GM19043 (cell line): ENCODE measurements at regions not wholly inside any gene's neighbourhood (a gene's known extent, or its start where the extent isn't known, plus 50 kb on each side); places are given as distances from the start of the nearest gene placed in this dataset.

Experiments
- ATAC-seq: cut with Tn5 transposase; IDR thresholded peaks from one replicate; pipeline ENCODE4 v1.9.1; 2021; ENCODE audit warnings: low read depth; ENCODE audit not compliant: unreplicated experiment

DNA sequence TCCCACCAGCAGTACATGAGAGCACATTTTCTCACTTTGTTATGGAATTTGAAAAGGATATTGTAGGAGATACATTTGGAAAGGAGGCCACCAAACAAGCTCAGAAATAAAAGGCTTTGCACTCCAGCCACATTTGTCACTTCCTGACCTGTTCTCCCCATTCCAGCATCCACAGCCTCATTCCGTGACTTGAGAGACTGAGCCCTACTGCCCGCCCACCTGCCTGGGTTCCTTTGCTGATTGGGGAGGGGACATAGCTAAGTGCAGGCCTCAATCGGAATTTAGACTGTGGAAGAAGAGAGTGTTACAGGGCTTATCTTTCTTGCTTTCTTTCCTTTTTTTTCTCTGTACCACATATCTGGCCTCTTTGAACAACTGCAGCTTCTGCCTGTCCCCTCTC, 735.4 kb upstream of the TMEM132C start:
- ATAC-seq = no peak

DNA sequence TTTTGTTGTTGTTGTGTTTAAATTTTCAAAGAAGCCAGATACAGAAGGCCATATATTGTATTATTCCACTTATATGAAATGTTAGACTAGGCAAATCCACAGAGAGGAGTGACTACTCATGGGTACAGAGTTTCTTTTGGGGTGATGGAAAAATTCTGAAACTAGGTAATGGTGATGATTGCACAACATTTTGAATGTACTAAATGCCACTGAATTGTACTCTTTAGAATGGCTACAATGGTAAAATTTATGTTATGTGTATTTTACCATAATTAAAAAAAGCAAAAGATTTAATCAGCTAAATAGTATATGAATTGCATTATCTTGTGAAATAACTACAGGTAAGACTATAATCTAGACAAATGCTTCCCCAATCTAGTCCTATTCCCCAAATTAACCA, 733.6 kb upstream of the TMEM132C start:
- no peak for ATAC-seq

DNA sequence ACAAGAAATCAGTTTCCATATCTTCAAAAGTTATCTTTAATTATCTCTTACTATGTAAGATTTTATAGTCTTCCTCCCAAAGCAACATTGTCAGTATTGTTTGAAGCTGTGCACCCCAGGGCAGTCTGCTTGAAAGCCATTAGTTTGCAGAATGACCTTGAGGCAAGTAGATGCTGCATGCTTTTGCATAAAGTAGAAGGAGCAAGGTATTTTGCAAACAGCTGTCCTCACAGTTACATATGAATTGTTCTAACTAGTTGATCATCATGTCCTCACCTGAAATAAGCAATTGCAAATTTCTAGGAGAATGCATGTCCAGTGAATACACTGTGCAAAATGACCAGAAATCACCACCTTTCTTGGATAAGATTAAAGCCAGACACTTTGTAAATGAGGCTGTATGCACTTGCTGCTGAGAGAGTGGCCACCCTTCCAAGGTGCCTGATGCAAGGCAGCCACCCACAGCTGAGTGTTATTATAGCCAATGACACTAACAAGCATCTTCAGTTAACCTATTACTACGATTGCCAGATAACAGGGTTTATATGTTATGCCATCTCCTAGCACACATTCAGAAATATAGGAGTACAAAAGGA, 730.0 kb upstream of the TMEM132C start:
- ATAC-seq = no peak

DNA sequence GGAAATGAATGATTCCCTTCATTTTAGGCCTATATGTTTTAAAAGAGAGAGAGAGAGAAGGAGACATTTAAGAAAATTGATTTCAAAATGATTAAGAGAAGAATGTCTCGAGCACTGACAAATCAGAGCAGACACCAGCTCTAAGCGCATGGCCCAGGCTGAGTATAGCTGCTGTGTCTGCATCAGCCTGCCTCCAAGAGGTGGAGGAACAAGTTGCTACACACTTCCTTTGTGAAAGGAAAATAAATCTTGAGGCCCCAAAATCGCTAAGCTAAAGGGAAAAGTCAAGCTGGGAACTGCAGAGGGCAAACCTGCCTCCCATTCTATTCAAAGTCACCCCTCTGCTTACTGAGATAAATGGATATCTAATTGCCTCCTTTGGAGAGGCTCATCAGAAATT, 728.7 kb upstream of the TMEM132C start:
- ATAC-seq = no peak

DNA sequence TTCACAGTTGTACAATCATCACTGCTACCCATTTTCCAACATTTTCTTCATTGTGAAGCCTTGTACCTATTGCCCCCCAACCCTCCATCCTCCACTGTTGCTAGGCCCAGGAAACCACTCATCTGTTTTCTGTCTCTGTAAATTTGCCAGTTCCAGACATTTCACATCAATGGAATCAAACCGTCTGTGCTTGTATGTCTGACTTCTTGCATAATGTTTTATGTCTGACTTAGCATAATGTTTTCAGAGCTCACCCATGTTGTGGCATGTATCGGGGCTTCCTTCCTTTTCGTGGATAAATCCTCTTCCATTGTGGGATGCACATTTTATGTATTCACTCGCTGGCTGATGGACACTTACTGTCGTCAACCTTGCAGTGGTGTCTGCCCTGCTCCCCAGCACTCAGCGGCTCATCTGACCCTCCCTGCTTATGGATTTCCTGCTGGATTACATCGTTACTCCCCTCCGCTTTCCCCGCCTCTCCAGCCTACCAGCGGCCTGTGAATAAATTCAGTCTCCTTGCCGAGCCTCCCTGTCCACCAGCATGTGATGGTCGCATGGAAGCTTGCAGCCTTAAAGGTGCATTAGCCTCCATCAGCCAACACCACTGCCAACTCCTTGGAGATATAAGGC, 727.6 kb upstream of the TMEM132C start:
- no peak for ATAC-seq

DNA sequence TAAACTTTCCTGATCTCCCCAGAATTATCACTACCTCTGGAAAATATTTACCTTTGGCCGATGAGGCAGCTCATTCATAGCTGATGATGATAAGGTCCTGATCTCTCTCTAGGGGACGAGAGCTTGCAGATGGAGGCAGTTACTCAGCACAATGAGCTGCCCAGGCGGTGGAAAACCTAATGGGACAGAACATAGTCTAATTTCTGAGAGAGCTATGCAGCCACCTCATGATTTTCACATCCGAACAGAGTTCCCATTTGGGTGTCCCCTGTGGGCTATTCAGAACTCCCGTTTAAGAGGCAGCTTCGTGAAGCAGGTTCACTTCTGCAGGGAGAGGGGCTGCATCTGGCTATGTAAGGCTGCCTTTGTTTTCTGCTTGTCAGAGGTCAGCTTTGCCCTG, 724.6 kb upstream of the TMEM132C start:
- ATAC-seq = no peak

DNA sequence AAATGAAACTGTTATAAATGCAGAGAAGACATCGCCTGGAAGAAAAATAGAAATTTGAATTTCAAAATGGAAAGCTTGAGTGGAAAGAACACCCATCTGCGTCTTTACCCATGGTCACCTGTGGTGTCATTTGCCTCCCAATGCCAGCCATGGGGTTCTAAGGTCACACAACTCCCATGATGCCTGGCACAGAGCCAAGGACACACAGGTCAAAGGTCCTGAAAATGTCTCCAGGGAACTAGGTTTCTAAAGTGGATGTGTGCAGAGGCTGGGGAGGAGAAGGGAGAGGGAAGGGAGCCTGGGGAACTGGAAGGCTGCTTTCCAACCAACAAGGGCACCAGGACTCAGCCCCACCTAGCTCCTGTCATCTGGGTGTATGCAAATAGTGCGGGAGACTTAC, 724.0 kb upstream of the TMEM132C start:
- ATAC-seq = no peak

DNA sequence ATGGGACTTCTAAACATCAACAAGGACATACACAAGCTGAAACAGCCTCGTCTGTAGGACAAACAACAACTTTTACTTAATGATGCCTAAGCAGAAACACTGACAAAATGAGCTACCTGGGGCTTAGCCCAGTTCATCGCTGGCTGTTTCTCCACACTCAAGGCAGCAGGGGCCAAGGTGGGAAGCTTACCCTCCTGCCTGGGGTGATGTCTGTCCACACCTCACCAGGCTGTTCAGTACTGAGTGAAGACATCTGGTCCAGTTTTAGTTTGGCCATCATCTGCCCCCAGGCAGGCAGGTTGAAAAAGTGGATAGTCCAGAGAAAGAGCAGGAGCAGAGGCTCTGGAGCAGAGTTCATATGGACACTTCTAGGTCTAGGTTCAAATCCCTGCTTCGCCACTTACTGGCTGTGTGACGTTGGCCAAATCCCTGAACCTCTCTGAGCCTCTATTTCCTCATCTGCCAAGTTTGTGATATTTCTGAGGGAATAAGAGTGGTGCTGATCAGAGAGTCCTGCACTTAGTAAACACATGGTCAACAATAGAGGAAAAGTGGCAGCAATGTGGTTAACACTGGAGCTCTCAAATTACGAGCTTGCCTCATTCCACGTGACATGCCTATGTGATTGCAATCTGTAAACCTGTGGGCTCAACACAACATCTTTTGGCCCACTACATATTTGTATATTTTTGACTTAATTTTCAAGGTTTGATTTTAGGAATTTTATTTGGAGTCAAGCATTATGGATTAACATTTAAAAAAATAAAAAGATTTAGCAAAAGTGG, 720.1 kb upstream of the TMEM132C start:
- ATAC-seq = no peak

DNA sequence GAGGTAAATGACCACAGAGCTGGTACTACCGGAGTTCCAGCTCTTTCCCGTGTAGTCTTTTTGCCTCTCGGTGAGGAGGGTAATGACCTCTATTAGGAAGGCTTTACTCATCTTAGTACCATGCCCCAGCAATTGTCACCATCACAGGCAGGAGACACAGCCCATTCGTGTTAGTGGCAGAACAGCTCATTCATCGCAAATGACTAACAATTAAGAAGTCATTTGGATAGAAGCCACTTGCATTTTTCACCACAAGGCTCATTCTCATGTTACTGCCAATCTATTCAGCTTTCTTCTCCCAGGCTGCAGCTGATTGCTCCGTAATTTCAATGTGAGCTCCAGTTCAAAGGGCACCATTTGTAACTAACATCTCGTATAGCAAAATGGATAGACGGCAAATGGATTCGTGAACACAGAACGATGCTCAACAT, 718.8 kb upstream of the TMEM132C start:
- no peak for ATAC-seq

DNA sequence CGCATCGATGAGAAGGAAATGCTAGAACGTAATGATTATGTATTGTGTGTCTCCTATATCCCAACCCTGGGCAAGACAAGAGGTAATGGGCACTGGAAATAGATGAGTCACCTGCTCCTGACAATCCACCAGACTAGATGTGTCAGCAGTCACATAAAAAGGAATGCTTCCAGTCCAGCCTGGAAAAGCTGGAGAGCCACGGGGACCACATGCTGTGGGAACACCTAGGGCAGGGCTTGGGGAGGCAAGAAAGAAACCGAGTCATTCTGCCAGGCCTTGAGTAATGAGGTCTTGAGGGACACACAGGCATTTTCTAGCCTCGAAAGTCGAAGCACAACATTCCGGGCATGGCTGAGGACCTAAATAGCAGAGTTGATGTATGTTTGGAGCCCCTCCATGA, 716.7 kb upstream of the TMEM132C start:
- no peak for ATAC-seq

DNA sequence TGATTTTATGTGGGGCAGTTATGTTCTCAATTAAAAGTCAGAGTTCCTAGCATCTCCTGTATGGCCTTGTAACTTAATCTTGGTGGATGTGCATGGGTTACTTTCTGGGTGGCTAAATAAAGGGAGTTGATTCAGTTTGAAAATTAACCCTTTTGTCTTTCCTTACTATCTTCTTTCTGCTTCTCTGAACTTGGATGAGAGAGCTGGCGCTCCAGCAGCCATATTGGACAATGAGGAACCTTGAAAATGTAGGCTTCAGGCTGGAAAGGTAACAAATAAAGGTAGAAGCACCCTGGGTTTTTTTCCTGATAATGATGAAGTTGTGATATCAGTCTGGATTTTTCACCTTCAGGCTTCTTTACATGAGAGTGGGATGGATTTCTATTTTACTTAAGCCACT, 714.1 kb upstream of the TMEM132C start:
- ATAC-seq = no peak

DNA sequence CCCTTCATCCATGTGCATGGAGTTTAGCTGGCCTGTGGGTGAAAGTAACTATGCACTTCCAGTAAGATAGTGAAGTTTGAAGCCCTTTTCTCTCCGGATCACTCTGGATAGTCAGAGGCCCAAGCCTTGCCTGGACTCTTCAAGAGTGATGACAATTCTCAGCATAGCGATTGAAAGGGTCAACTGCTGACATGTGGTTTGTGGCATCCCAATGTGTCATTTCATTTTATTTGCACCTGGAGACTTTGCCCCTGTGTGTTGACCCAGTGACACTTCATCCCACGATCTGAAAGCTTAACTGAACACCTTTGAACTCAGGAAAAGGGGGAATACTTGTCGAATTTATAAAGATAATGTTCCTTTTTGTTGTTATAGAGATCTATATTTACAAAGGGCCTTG, 711.9 kb upstream of the TMEM132C start:
- no peak for ATAC-seq

DNA sequence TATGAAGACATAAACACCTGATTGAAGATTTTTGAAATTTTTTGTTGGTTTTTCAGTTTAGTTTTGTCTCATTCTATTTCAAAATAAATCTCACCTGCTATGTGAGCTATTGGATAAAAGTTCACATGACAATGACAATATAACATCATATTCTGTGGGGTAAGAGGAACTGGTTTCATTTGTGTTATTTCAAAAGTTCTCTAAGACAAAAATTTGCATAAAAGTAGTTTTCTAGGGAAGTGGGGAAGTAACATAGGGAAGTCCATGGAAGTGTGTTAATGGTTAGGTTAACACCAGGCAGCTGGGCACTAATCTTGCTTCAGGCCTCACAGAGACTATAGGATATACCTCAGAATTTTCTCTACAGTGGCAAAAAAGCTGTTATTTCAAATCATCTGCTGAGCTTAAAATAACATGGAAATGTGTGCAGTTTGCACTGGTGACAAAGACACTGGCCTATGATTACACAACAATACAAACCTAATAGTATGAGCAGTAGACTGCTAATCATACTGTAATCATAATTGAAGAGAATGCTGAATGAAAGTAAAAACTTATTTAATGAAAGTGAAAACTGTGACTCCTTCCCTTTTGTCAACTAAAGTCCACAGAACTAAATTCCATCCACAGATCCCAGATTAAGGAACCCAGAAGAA, 710.6 kb upstream of the TMEM132C start:
- ATAC-seq = no peak

DNA sequence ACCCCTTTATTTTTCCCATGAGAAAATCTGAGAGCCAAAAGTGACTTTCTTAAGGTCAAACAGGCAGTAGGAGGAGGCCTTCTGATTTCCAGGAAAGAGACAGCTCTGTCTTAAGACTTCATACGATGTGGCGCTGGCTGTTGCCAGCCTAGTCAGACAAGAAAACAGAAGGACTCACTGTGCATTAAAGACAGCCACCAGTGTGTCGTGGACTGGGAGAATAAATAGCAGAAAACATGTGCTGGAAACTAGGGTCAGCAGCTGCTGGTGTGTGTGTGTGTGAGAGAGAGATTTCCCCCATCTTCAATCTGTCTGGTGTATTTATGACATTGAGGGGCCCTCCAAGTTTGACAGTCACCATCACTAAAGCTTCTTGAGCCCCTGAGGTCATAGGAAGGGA, 708.6 kb upstream of the TMEM132C start:
- ATAC-seq = no peak

DNA sequence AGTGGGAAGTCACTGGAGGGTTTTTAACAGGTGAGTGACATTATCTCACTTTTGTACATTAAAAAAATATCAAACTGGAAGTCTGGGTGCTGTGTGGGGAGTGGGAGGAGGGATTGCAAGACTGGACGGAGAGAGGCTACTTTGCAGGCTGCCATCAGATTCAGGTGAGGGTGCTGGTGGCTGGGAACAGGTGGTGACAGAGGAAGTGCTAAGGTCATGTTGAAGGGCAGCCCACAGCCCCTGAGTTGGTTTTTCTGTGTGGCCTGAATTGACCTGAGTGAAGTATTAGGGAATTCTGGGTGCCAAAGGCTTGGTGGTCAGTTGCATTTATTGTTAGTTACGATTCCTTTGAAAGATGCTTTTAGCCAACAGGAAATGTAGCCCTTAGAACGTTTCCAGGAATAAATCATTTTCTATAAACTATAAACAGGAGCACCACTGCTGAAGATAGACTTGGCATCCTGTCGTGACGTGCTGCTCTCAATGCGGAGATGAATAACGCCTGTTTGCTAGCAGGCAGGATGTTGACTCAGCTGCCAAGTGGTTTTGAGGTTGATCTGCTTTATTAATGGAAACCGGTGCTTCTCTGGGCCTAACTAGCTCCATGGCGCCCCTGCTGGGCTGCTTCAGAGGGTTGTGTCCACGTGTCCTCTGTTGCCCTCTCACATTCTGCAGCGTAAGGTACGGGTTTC, 707.5 kb upstream of the TMEM132C start:
- peak; percentile 90 for ATAC-seq

DNA sequence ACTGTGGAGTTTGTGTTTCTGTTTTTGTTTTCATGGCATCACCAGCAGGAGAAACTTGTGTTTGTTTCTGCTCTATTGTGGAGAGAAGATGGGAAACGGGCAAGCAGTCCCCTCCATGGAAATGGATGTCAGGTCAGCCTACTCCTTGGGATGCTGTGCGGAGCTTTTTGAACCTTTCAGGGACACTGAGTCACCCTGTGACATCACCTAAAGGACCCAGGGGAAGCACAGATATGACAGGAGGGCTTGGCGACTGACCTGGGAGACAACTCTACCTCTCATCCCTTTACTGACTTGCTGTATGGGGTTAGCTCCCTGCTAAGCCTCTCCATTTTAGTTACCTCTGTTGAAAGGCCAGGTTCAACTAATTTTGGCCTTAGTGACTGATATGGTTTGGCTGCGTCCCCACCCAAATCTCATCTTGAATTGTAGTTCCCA, 706.9 kb upstream of the TMEM132C start:
- ATAC-seq = no peak

DNA sequence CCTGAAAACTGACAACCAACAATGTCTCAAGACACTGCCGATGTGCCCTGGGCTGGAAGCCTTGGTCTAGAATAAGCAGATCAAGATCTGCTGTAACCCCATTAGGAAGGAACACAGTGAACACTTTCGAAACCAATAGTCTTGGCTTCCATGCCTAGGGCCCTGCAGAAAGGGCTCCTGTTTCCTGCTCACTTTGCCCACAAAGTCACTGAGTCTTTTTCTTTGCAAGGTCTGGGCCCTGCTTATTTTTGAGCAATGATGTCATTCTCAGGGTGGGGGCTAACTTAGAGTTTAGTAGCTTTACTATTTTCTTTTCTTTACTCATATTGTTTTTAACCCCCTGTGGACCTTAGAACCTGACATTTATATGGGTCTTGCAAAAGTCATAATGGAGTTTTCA, 704.2 kb upstream of the TMEM132C start:
- no peak for ATAC-seq

DNA sequence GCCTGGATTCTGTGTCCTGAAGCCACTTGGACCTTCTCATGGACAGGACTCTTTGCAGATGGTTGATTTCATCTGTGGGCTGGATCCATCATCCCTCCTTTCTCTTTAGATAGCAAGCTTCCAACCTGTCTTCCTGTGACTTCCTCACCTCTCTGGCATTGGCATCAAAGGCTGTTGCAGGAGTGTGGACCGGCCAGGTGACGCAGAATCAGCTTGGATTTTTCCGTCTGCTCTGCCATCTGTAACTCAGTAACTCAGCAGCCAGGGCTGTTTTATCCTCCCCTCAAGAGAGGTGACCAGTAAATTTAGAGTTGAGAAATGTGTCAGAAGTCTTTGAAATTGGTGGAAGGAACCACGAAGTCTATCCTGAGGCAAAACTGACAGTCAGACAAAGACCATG, 701.7 kb upstream of the TMEM132C start:
- ATAC-seq = no peak

DNA sequence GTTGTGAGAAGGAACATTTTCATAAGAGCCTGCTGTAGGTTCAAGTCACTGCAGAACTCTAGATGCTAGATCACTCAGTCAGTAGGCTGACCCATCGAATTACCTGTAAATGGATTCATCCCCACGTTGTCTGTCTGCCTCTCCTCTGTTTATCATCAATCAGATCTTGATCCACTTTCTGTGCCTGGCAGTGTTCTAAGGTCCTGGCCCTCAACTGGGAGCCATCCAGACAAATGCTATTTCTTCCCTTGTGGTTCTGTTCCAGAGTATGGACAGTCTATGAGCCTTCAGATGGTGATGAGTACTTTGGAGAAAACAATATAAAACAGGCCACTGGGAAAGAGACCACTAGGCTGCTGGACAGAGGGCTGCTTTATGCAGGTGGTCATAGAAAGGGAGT, 699.4 kb upstream of the TMEM132C start:
- no peak for ATAC-seq

DNA sequence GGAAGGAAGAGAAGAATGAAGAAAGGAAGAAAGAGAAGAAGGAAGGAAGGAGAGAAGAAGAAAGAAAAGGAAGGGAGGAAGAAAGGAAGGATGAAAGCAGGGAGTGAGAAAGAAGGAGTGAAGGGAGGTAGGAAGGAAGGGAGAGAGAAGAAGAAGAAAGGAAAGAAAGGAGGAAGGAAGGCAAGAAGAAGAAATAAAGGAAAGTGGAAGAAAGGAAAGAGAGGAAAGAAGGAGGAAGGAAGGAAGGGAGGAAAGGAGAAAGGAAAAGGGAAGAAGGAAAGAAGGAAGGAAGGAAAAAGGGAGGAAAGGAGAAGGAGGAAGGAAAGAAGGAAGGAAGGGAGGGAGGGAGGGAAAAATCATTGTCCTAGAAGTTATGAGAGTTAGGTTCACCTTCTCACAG, 696.6 kb upstream of the TMEM132C start:
- no peak for ATAC-seq

DNA sequence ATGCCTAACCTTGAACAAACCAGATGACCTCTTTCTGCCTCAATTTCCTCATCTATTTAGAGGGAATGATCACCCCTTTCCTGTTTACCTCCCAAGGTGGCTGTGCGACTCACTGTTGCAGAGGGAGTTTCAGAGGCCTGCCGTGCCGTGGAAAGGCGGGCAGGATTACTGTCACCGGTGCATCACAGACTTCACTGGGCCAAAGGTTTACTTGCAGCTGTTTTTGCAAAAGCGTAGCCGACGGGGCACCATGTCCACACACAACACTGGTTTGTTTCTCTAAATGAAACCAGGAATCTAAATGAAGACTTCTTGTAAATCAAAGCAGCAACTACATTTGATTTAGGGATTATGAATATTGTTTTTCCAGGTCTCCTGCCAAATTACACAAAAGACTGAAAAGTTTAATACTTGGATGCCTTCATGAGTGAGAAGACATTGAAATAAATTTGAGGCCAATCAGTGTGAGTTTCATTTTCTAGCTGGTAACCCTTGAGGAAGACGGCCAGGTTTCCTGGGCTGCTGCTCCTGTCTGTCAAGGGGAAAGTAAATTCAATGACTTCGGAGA, 696.1 kb upstream of the TMEM132C start:
- ATAC-seq = no peak
